BJ (cell line): ENCODE measurements at regions not wholly inside any gene's neighbourhood (a gene's known extent, or its start where the extent isn't known, plus 50 kb on each side); places are given as distances from the start of the nearest gene placed in this dataset.

Source experiments
- CTCF ChIA-PET: fragments of 350-600 bp; formaldehyde crosslinking; extraction: SDS; loops from one replicate; lab custom pipeline; 2021; ENCODE audit warnings: antibody characterized with exemption, inconsistent platforms; lab: Yijun Ruan, JAX
- POLR2A ChIA-PET: fragments of 300-600 bp; sonication (Branson Sonifier 250); formaldehyde crosslinking; extraction: SDS; loops from one replicate; lab custom pipeline; 2021; ENCODE audit warnings: antibody characterized with exemption; lab: Charles Lee
- DNase-seq: peaks from one replicate; pipeline ENCODE4 v3.0.0-alpha.2; 2011; ENCODE audit warnings: low read depth
- H3K27me3 ChIP-seq: 2 replicates; pipeline ENCODE4 v1.6.0; 2011; ENCODE audit warnings: low read length; ENCODE audit not compliant: control insufficient read depth, insufficient read depth
- H3K36me3 ChIP-seq: 2 replicates; pipeline ENCODE4 v1.5.1; 2011; ENCODE audit warnings: low read length; ENCODE audit not compliant: control insufficient read depth, insufficient read depth
- H3K4me3 ChIP-seq: 2 replicates; pipeline ENCODE4 v1.5.1; 2011; ENCODE audit warnings: low read depth, mild to moderate bottlenecking, control low read depth, low read length
- TF ChIP-seq, protein P1 (sequence below): IDR thresholded peaks from 2 replicates; pipeline ENCODE4 v1.5.1; 2011; ENCODE audit warnings: low read depth, mild to moderate bottlenecking, control low read depth, inconsistent platforms, low read length, moderate library complexity; ENCODE audit not compliant: insufficient read depth

DNA sequence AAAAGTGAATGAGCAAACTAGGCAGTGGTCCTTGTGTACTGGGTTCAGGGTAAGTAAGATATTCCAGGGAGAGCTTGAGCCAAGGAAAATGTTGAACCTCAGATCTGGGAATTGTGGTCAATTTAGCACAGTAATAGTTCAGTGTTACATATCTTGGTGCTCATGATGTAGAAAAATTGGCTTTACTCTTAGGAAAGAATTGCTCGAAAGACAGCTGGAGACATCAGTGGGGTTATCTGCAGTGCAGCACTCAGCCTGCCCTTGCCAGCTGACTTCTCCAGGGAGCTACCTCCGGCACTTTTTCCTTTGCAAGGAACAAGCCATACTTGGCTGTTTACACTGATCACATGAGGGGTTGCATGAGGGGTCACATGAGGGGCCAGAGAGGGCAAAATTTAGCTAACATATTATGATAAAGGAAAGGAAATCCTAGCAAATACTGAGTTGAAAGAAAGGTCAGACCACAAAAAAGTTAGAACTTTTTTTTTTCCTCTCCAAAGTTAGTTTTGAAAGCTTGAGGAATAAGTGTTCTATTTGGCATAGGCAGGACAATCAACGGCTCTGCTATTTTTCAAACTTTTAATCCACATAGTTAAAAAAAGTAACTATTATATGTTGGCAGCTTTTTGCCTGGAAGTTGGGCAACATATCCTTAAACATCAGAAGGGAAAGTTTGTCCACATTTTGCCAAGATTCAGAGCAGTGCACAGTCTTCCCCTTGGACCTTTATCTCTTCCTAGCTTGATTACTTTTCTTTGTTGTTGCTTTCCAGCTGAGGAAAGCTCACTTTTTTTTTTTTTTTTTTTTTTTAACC, 92.4 kb downstream of the COL6A6 start:
- ChIA-PET POLR2A (no interaction called here), CTCF (no interaction called here)
- H3K4me3 ChIP-seq = no peak overlapping the region
- no peaks in the 10 kb centered on the region for H3K36me3 ChIP-seq
- TF ChIP-seq, protein P1, sequence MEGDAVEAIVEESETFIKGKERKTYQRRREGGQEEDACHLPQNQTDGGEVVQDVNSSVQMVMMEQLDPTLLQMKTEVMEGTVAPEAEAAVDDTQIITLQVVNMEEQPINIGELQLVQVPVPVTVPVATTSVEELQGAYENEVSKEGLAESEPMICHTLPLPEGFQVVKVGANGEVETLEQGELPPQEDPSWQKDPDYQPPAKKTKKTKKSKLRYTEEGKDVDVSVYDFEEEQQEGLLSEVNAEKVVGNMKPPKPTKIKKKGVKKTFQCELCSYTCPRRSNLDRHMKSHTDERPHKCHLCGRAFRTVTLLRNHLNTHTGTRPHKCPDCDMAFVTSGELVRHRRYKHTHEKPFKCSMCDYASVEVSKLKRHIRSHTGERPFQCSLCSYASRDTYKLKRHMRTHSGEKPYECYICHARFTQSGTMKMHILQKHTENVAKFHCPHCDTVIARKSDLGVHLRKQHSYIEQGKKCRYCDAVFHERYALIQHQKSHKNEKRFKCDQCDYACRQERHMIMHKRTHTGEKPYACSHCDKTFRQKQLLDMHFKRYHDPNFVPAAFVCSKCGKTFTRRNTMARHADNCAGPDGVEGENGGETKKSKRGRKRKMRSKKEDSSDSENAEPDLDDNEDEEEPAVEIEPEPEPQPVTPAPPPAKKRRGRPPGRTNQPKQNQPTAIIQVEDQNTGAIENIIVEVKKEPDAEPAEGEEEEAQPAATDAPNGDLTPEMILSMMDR = no peak
- DNase-seq = no peak
- H3K27me3 ChIP-seq = no peaks in the 10 kb centered on the region

DNA sequence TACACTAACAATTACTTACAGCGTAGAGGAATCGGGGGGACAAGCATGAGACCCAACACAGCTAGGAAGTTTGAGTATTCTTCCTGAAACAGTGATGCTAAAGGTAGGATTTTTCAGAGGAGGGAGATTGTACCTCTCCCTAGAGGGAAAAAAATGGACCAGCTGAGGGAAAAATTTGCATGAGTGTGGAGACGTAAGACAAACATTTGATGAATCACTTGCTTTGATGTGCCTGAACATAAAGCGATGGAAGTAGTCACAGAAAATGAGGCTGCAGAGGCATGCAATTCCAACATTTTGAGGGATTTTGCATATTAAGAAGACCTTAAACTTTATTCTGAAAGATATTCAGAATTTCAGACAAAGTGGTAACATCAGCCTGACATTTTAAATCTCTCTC, 102.2 kb downstream of the COL6A6 start:
- no peak for DNase-seq
- ChIA-PET CTCF (no interaction called here), POLR2A (no interaction called here)
- no peaks in the 10 kb centered on the region for H3K36me3 ChIP-seq
- TF ChIP-seq, protein P1 = no peak
- no peak overlapping the region for H3K4me3 ChIP-seq
- H3K27me3 ChIP-seq = no peaks in the 10 kb centered on the region

DNA sequence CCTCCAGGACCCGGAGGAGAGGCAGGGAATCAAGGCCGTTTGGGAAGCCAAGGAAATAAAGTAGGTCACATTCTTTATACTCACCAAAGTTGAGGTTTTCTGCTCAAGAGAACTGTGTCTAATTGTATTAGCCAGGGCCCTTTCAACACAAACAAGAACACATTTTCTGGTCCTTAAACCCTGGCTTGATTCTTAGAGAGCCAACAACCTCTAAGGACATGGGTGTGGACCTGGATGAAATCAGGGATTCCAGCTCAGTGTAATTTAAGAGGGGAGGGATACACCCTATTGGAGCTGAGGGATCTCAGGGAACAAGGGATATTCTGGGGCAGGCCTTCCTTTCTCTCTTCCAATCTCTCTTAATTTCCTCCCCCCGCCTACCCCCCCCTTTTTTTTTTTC, 104.8 kb downstream of the COL6A6 start:
- TF ChIP-seq, protein P1 = no peak
- no peak for DNase-seq

DNA sequence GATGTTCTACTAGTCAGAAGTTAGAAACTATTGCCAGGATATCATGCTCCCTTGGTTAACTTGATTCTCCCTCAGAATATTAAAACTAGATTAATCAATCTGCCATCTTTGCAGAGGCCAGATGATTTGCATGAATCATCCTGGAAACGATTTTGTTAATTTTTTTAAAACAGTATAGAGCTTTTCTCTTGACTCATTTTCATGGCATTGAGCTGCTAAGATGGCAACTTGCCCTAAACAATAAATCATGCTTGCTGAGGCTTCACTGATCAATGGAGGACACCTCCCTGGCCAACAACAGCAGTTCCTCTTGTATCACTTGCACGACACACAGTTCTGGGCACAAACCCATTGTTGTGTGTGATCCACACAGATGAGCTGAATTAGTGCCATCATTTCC, 109.1 kb downstream of the COL6A6 start:
- ChIA-PET CTCF (no interaction called here), POLR2A (no interaction called here)
- Histone ChIP-seq H3K36me3 (no peaks in the 10 kb centered on the region), H3K4me3 (no peak overlapping the region), H3K27me3 (no peaks in the 10 kb centered on the region)
- DNase-seq = no peak
- TF ChIP-seq, protein P1 = no peak

More for the DNA sequence above, 104.8 kb downstream of the COL6A6 start:
- POLR2A ChIA-PET = no interaction called here
- Histone ChIP-seq H3K27me3 (no peaks in the 10 kb centered on the region), H3K4me3 (no peak overlapping the region), H3K36me3 (no peaks in the 10 kb centered on the region)
- CTCF ChIA-PET = no interaction called here

DNA sequence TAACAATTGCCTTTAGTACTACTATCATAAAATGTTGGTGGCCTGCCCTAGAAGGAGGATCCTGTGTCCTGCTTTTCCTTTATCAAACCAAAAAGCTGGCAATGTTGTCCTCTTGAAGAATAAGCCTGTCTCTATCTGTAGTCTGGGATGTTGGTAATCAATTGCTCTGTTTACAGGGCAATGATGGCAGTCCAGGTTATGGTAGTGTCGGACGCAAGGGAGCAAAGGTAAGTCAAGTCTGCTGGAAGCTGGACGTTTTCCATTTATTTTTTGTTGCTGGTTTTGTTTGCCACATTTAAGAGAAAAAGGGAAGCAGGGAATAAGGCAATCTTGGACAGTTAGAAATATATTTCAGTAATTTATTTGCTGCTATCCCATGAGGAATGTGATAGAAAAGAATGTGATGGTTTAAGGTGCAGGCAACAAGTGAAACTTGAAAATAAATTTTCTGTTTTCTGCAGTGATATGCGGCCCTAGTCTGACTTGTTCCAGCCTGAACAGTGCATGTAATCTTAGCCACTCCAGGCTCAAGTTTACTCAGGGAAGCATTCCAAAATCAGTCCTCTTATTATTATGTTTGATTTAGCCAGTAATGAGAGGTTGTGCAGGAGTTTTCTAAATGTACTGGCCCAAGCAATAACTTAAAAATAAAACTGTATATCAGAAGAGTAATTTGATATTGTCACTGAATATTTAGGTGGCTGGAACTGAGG, 110.3 kb downstream of the COL6A6 start:
- no peaks in the 10 kb centered on the region for H3K27me3 ChIP-seq
- no peak for DNase-seq
- TF ChIP-seq, protein P1 = no peak
- POLR2A ChIA-PET = no interaction called here
- no peak overlapping the region for H3K4me3 ChIP-seq
- CTCF ChIA-PET = no interaction called here
- no peaks in the 10 kb centered on the region for H3K36me3 ChIP-seq
